Spleen (tissue), 11 donors: ENCODE measurements at regions not wholly inside any gene's neighbourhood (a gene's known extent, or its start where the extent isn't known, plus 50 kb on each side); places are given as distances from the start of the nearest gene placed in this dataset.

ENCODE experiments used
- DNase-seq: peaks from one replicate; pipeline ENCODE4 v3.0.0-alpha.2; 2020
- H3K27ac ChIP-seq, 8 donors: fragments of 200-600 bp; sonication (generic) in 7 of 8; 1 replicate in 4 of 8; 2 replicates in 4 of 8; pipeline versions ENCODE4 v1.5.0 to v1.8.0; 2016 to 2021; ENCODE audit warnings: inconsistent platforms in 4 of 8, mild to moderate bottlenecking in 4 of 8, moderate library complexity in 1 of 8
- H3K27me3 ChIP-seq, 7 donors: fragments of 200-600 bp; sonication (generic) in 6 of 7; replicated peaks in 1 of 7; 1 replicate in 4 of 7; 2 replicates in 3 of 7; pipeline versions ENCODE4 v1.5.0 to v1.8.0; 2016 to 2021; ENCODE audit warnings: inconsistent platforms in 3 of 7, mild to moderate bottlenecking in 1 of 7
- H3K36me3 ChIP-seq, 6 donors: fragments of 200-600 bp; sonication (generic) in 5 of 6; 1 replicate in 4 of 6; 2 replicates in 2 of 6; pipeline versions ENCODE4 v1.5.0 to v1.8.0; 2016 to 2021; ENCODE audit warnings: inconsistent platforms in 2 of 6
- H3K4me1 ChIP-seq, 6 donors: fragments of 200-600 bp; sonication (generic) in 5 of 6; 1 replicate in 3 of 6; 2 replicates in 3 of 6; pipeline versions ENCODE4 v1.5.0 to v1.8.0; 2016 to 2021; ENCODE audit warnings: inconsistent platforms in 3 of 6
- H3K4me3 ChIP-seq, 8 donors: fragments of 200-600 bp; sonication (generic) in 7 of 8; 1 replicate in 4 of 8; 2 replicates in 4 of 8; pipeline versions ENCODE4 v1.5.0 to v1.8.0; 2016 to 2021; ENCODE audit warnings: inconsistent platforms in 4 of 8, mild to moderate bottlenecking in 4 of 8, moderate library complexity in 2 of 8
- H3K9me3 ChIP-seq, 8 donors: fragments of 200-600 bp; sonication (generic) in 7 of 8; 1 replicate in 4 of 8; 2 replicates in 4 of 8; pipeline versions ENCODE4 v1.5.0 to v1.8.0; 2016 to 2021; ENCODE audit warnings: inconsistent platforms in 4 of 8
- POLR2A ChIP-seq, 3 donors: fragments of 450-650 bp; IDR thresholded peaks; one replicate each; pipeline ENCODE4 v1.5.1; 2017; ENCODE audit warnings: antibody characterized with exemption in 3 of 3, mild to moderate bottlenecking in 1 of 3
- POLR2AphosphoS5 ChIP-seq, 3 donors: sonication (generic); formaldehyde crosslinking; IDR thresholded peaks; one replicate each; pipeline ENCODE4 v1.5.1; 2017; ENCODE audit warnings: antibody characterized with exemption in 3 of 3
- WGBS, 5 donors: extraction: QIAGEN DNeasy Blood & Tissue Kit in 3 of 5; methylation state at CpG; one replicate each; pipeline versions ENCODE4 v1.1.5 to v1.1.7; 2013 to 2018; 5-methylcytosine and 5-hydroxymethylcytosine counted together
- intact Hi-C: fragments of 100-400 bp; cut with DNase I; formaldehyde crosslinking; loops from one replicate; pipeline ENCODE4 v1.15.0; 2023; ENCODE audit warnings: low total_unique reads
- TF ChIP-seq, protein P1 (sequence below), 11 experiments: fragments of 200-600 bp in 7 of 11; fragments of 450-650 bp in 4 of 11; sonication (generic) in 4 of 11; IDR thresholded peaks in 8 of 11; conservative IDR thresholded peaks in 3 of 11; 1 replicate in 7 of 11; 2 replicates in 4 of 11; pipeline versions ENCODE4 v1.4.0 to v1.8.0; 2016 to 2021; ENCODE audit warnings: antibody characterized with exemption in 11 of 11, inconsistent platforms in 4 of 11, mild to moderate bottlenecking in 1 of 11
- donor health status: healthy with polysubstance abuse.
- donor health status: DM: no; HTN: no; CAD: no; lungs with moderate emphysema.
- donor health status: DM: no; HTN: no; CAD: no.
- donor health status: Bipolar disorder and iron deficiency.
- donor health status: healthy.
- donor health status: DM: no; HTN: no; CAD: no.
- donor health status: DM: yes; HTN: yes; CAD: no.

DNA sequence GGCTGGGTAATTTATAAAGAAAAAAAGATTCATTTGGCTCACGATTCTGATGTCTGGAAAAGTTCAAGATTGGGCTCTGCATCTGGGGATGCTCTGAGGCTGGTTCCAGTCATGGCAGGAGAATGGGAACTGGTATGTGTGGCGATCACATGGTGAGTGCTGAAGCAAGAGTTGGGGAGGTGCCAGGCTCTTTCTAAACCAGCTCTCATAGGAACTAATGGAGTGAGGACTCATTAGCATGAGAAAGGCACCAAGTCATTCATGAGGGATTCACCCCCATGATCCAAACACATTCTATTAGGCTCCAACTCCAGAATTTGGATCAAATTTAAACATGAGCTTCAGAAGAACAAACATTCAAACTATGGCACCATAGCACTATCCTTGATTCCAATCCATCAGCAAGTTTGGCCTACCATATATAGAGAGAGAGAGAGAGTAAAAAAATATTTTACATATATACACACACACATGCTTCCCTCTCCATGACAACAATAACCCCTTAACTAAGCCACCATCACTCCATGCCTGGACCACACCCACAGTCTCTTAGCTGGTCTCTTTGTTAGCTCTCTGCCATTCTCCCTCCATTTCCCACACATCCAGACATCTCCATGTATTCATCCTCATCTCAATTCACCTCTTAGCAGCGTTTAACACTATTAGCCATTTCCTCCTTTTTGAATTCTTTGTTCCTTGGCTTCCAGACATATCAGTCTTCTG lies 57.9 kb downstream of the NPY start:
- no peak overlapping the region for H3K27ac ChIP-seq
- no peak for DNase-seq
- H3K27me3 ChIP-seq = peaks cover 0 to 7% (median 0%) of the 10 kb centered on the region in 7 donors
- H3K4me1 ChIP-seq = no peaks in the 10 kb centered on the region
- no peaks in the 10 kb centered on the region for H3K36me3 ChIP-seq
- no peak overlapping the region for H3K4me3 ChIP-seq
- 63 to 78% (median 67%) methylated on average over 3 of the region's 3 CpGs for WGBS, 5 donors
- H3K9me3 ChIP-seq = no peaks in the 10 kb centered on the region
- no peak for TF ChIP-seq POLR2AphosphoS5 (IDR thresholded peaks at IDR 0.05)
- TF ChIP-seq, protein P1, sequence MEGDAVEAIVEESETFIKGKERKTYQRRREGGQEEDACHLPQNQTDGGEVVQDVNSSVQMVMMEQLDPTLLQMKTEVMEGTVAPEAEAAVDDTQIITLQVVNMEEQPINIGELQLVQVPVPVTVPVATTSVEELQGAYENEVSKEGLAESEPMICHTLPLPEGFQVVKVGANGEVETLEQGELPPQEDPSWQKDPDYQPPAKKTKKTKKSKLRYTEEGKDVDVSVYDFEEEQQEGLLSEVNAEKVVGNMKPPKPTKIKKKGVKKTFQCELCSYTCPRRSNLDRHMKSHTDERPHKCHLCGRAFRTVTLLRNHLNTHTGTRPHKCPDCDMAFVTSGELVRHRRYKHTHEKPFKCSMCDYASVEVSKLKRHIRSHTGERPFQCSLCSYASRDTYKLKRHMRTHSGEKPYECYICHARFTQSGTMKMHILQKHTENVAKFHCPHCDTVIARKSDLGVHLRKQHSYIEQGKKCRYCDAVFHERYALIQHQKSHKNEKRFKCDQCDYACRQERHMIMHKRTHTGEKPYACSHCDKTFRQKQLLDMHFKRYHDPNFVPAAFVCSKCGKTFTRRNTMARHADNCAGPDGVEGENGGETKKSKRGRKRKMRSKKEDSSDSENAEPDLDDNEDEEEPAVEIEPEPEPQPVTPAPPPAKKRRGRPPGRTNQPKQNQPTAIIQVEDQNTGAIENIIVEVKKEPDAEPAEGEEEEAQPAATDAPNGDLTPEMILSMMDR (IDR thresholded peaks at IDR 0.05 in 8 of 11, conservative IDR thresholded peaks at IDR 0.05 in 3 of 11) = no peak
- TF ChIP-seq POLR2A (IDR thresholded peaks at IDR 0.05) = no peak
- intact Hi-C loops = no loop called here

DNA sequence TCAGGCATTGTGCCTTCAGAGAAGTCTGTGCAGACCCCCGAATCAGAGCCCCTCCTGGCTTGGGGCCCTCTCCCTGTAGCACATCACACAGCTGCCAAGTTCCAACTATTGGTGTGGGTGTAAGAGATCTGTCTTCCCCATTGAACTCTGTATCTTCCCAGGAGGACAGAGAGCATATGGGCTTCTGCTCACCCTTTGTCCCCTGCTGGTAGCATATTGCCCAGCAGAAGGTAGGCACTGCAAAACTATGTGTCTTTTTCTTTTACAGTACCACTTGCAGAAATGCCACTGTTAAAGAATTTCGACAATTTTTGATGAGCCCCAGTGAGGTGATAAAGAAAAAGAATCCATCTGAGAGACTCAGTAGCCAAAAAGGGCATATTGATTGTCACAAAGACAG lies 59.6 kb downstream of the NPY start:
- Histone ChIP-seq H3K9me3 (no peaks in the 10 kb centered on the region), H3K27me3 (no peaks in the 10 kb centered on the region), H3K27ac (no peak overlapping the region), H3K4me1 (no peaks in the 10 kb centered on the region), H3K4me3 (no peak overlapping the region), H3K36me3 (no peaks in the 10 kb centered on the region)
- TF ChIP-seq POLR2AphosphoS5 (IDR thresholded peaks at IDR 0.05) (no peak), POLR2A (IDR thresholded peaks at IDR 0.05) (no peak)
- TF ChIP-seq, protein P1 (IDR thresholded peaks at IDR 0.05 in 8 of 11, conservative IDR thresholded peaks at IDR 0.05 in 3 of 11) = no peak
- intact Hi-C loops = no loop called here
- 65 to 85% (median 77%) methylated on average over 2 of the region's 2 CpGs for WGBS, 5 donors
- DNase-seq = no peak

DNA sequence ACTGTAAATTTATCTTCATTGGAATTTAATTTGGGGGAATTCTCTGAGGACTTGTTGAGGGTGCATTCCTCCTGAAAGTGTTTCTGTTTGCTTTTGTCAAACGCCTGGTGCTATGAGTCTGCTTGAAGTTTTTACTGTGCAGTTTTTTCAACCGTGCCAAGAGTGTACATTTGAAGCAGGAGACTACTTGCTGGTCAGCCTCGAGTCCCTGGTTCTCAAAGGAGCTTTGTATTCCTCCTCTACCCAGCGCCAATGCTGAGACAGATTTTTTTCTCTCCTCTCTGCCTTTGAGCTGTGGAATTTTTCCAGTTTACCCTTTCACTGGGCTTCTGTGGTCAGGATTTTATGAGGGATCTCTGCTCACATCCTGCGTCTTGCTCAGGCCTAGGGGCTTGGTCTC lies 62.1 kb downstream of the NPY start:
- intact Hi-C loops = no loop called here
- Histone ChIP-seq H3K4me1 (no peaks in the 10 kb centered on the region), H3K4me3 (no peak overlapping the region), H3K27me3 (no peaks in the 10 kb centered on the region), H3K9me3 (peaks cover 0 to 11% (median 0%) of the 10 kb centered on the region in 8 donors), H3K36me3 (no peaks in the 10 kb centered on the region), H3K27ac (no peak overlapping the region)
- DNase-seq = no peak
- 54 to 76% (median 64%) methylated on average over 5 of the region's 5 CpGs for WGBS, 5 donors
- TF ChIP-seq POLR2A (IDR thresholded peaks at IDR 0.05) = no peak
- TF ChIP-seq POLR2AphosphoS5 (IDR thresholded peaks at IDR 0.05) = no peak
- TF ChIP-seq, protein P1 (IDR thresholded peaks at IDR 0.05 in 8 of 11, conservative IDR thresholded peaks at IDR 0.05 in 3 of 11) = no peak

DNA sequence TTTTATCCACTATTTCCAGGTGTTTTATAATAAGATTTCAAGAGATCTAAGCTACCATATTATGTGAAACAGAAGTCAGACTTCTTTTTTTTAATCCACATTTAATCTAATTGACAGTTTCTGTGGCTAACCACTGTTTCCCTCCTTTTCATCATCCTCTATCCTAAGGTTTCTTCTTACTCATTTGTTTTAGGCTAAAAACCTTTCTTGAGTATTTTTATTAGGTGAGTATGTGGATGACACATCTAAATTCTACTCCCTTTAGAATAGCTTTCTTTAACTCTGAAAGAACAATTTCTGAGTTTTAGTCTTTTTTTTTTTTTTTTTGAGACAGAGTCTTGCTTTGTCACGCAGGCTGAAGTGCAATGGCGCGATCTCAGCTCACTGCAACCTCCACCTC lies 62.7 kb downstream of the NPY start:
- Histone ChIP-seq H3K27me3 (no peaks in the 10 kb centered on the region), H3K36me3 (no peaks in the 10 kb centered on the region), H3K9me3 (peaks cover 0 to 11% (median 0%) of the 10 kb centered on the region in 8 donors), H3K4me1 (no peaks in the 10 kb centered on the region), H3K27ac (no peak overlapping the region), H3K4me3 (no peak overlapping the region)
- 92 to 99% (median 95%) methylated on average over 3 of the region's 3 CpGs for WGBS, 5 donors
- TF ChIP-seq, protein P1 (IDR thresholded peaks at IDR 0.05 in 8 of 11, conservative IDR thresholded peaks at IDR 0.05 in 3 of 11) = no peak
- no peak for TF ChIP-seq POLR2A (IDR thresholded peaks at IDR 0.05)
- TF ChIP-seq POLR2AphosphoS5 (IDR thresholded peaks at IDR 0.05) = no peak
- intact Hi-C loops = no loop called here
- DNase-seq = no peak
